Coronary artery (tissue), 2 donors: ENCODE measurements at regions not wholly inside any gene's neighbourhood (a gene's known extent, or its start where the extent isn't known, plus 50 kb on each side); places are given as distances from the start of the nearest gene placed in this dataset.
A peak's percentile ranks its signal among the peaks of the same experiment; 100 is the strongest.

Experiments
- DNase-seq: peaks from one replicate; pipeline ENCODE4 v3.0.0-alpha.2; 2017; ENCODE audit warnings: low spot score
- H3K27ac ChIP-seq, 2 donors: fragments of 200-600 bp; sonication (generic); one replicate each; pipeline ENCODE4 v1.5.1; 2016 to 2019
- H3K4me3 ChIP-seq: fragments of 200-600 bp; sonication (generic); 2 replicates; pipeline ENCODE4 v1.5.1; 2016; ENCODE audit warnings: mild to moderate bottlenecking, moderate library complexity
- TF ChIP-seq, protein P1 (sequence below): fragments of 200-600 bp; sonication (generic); IDR thresholded peaks from one replicate; pipeline ENCODE4 v1.5.1; 2019; ENCODE audit warnings: antibody characterized with exemption

- DNase-seq: no peak
- Histone ChIP-seq H3K4me3 (no peak overlapping the region), H3K27ac (no peak overlapping the region)
- TF ChIP-seq, protein P1, sequence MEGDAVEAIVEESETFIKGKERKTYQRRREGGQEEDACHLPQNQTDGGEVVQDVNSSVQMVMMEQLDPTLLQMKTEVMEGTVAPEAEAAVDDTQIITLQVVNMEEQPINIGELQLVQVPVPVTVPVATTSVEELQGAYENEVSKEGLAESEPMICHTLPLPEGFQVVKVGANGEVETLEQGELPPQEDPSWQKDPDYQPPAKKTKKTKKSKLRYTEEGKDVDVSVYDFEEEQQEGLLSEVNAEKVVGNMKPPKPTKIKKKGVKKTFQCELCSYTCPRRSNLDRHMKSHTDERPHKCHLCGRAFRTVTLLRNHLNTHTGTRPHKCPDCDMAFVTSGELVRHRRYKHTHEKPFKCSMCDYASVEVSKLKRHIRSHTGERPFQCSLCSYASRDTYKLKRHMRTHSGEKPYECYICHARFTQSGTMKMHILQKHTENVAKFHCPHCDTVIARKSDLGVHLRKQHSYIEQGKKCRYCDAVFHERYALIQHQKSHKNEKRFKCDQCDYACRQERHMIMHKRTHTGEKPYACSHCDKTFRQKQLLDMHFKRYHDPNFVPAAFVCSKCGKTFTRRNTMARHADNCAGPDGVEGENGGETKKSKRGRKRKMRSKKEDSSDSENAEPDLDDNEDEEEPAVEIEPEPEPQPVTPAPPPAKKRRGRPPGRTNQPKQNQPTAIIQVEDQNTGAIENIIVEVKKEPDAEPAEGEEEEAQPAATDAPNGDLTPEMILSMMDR: no peak
Observed at GRCh38 chr14:101063121-101063520, 159.6 kb upstream of the RTL1 start.

GRCh38 chr14:101064121-101064661 is 160.7 kb upstream of the RTL1 start:
- TF ChIP-seq, protein P1: no peak
- DNase-seq: no peak
- Histone ChIP-seq H3K27ac (no peak overlapping the region), H3K4me3 (no peak overlapping the region)

DNA sequence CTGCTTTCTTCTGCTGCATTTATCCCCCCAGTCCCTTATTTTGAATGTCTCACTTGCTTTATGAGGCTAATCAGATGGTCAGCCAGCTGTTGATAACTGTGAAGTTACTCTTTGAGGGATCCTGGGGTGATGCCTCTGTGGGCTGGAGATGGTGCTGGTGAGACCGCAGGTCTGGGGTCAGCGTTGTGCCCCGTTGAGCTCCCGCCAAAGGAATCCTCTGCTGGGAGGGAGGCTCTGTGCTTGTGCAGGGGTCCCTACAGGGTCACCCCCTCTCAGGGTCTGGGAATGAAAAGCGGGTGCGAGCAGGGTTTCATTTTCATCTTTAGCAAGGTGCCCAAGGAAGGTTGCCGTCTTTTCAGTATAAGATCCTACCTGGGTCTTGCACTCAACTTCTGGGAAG is 161.2 kb upstream of the RTL1 start:
- DNase-seq: no peak
- TF ChIP-seq, protein P1: no peak
- Histone ChIP-seq H3K27ac (no peak overlapping the region), H3K4me3 (no peak overlapping the region)

GRCh38 chr14:101065246-101065645 is 161.7 kb upstream of the RTL1 start:
- Histone ChIP-seq H3K4me3 (no peak overlapping the region), H3K27ac (no peak overlapping the region)
- no peak for DNase-seq
- TF ChIP-seq, protein P1: no peak

DNA sequence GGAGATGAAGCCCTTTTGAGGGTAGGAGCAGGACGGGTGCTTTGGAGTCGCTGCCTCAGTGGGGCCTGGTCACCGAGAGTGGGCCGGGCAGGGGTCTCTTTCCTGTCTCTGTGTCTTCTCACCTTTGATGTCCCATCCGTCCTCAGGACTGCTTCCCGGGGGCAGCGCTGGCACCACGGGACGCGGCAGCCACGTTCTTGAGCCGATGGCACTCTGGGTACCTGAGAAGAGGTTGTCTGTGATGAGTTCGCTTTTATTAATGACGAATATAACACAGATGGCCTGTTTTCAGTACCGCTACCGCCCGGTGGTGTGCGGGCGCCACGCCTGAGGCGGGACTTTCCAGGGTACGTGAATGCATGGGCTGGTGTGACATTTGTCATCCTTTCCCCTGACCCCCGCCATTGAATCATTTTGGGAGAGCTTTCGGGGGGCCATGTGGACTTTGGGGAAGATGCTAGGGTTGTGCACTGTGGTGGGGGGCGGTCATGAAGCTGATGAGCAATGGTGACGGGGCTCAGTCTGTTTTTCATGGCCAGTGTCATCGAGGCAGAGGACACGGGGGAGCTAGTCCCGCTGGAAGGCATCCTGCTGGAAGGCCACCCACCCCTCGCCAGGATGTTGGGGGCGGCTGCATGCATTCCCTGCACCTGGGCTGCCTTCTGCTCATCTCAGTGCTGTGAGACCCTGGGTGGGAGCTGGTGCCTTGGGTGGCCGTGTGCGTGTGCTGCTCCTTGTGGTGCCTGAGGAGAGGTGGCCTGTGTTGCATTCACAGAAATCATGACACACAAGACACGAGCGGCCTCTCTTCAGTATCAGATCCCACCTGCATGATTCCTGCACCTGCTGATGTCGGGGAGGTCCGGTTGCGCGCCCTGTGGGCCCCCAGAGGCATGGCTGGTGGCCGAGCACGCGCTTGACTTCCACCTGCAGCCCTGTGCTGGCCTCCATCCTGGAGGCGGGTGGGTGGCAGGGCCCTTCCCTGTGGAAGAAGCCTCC is 162.5 kb upstream of the RTL1 start:
- H3K4me3 ChIP-seq: no peak overlapping the region
- TF ChIP-seq, protein P1: no peak
- DNase-seq: no peak

DNA sequence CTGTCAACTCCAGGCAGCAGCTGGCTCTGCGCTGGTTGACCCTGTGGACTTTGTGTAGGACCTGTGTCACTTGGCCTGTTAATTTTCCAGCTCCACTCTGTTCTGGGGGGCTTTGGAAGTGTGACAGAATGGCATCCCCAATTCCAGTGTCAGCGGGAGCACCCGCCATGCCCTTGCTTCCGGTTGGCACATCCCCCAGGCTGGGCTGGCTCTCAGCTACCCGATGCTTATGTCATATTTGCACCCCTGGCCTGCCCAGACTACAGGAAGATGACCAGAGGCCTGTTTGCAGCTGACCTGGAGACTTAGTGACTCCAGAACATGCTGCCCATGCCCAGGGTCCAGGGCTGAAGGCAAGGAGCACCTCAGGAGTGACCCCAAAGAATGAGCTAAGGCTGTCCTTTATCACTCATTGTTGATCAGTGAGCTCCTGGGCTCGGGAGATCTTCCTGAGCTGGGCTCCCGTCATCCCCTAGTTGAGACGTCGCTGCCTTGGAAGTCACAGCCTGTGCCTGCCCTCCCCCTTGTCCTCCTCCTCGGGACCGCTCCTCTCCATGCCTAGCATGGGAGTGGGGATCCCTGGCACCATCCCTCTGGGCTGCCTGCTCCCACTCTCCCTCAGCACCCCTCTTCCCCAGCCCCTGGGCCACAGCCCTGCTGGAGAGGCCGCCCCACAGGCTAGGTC is 163.4 kb upstream of the RTL1 start:
- Histone ChIP-seq H3K4me3 (no peak overlapping the region), H3K27ac (no peak overlapping the region)
- peak; percentile 41 for DNase-seq
- TF ChIP-seq, protein P1: no peak

More for the DNA sequence above, 162.5 kb upstream of the RTL1 start:
- no peak overlapping the region for H3K27ac ChIP-seq
